ENCODE measurements at regions not wholly inside any gene's neighbourhood (a gene's known extent, or its start where the extent isn't known, plus 50 kb on each side); places are given as distances from the start of the nearest gene placed in this dataset.

DNA sequence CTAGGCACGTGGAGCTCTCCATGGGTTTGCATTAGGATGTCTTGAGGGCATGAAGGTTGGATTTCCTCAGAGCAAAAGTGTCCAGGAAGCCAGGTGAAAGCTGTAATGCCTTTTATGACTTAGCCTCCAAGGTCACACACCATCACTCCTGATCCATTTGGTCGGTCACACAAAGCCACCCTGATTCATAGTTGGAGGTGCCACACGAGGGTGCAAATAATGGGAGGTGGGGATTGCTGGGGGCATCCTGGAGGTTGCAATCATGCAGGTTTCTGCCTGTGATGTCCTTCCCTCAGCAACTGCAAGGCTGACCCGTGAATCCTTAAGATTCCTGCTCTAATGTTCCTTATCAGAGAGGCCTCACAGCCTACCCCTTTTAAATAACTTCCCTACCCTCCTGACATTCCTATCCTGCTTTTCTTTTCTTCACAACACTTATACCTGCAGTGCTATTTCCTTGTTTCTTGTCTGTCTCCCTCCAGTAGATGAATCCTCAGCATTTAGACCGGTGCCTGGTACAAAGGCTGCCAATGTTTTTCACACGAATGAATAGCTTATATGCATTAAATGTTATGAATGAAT, 97.1 kb downstream of the LIPG start:
- DNase-seq (ENCODE audit: low read depth): no peak

DNA sequence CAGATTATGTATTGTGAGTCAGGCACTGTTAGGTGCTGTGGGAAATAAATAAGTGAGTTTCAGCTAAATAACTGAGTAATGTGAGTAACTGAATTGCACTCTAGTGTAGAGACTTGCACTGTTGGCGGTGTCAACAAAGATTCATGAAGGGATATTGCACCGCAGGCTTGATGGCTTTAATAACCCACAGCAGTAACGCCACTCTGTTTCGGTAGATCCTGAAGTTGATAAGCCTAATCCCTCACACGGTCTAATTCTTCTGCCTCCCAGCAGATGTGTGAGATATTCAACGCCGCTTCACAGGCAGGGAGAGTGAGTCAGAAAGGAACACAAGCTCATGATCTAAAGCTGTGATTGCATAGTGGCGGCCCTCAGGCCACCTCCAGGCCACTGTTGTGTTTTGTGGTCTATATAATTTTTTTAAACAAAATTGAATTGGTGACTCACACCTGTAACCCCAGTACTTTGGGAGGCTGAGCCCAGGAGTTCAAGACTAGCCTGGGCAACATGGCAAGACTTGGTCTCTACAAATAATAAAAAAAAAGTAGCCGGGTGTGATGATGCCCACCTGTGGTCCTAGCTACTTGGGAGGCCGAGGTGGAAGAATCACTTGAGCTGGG, 94.3 kb downstream of the LIPG start:
- peak; percentile 93 for DNase-seq (ENCODE audit: low read depth)

DNA sequence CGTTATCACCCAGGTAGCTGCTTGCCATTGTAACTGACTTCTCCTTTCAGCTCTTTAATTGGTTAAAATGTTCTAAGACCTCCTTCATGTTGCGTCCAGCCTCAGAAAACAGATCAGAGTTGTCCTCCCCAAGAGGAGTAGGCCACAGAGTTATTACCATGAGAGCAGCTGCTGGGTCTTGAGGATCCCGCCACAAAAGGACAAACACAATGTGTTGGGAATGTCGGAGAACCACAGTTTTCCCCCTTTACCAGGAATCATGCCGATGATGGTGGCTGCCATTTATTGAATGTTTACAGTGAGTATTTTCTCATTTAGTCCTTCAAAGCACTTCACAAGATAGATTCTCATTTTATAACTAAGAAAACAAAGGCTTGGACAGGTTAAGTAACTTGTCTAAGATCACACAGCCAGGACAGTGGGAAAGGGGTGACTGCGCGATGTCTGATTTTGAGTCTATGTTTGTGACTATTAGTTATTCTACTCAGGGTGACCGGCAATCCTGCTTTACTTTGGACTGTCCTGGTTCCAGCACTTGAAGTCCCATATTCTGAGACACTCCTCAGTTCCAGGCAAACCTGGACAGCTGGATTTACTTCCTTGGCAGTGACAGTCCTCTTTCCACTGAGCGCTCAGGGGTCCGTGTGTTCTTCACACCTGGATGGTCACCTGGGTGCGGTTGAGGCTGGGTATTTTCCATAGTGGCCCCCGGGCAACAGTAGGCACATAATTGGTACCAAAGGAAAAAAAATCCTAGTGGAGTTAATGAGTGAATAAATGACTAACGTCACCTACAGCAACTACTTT, 93.6 kb downstream of the LIPG start:
- no peak for DNase-seq (ENCODE audit: low read depth)

DNA sequence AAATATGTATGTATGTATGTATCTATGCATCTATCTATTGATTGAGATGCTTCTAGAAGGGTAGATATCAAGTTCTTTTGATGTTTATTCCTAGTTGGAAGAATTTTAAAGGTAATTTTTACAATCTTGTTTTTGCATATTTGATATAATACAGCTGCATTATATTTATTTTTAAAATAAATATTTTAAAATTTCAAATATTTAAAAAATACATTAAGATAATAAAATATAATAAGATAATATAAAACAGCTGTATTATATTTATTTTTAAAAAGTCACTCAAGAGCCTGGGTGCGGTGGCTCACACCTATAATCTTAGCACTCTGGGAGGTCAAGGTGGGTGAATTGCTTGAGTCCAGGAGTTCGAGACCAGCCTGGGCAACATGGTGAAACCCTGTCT, 92.5 kb downstream of the LIPG start:
- no peak for DNase-seq (ENCODE audit: low read depth)

DNA sequence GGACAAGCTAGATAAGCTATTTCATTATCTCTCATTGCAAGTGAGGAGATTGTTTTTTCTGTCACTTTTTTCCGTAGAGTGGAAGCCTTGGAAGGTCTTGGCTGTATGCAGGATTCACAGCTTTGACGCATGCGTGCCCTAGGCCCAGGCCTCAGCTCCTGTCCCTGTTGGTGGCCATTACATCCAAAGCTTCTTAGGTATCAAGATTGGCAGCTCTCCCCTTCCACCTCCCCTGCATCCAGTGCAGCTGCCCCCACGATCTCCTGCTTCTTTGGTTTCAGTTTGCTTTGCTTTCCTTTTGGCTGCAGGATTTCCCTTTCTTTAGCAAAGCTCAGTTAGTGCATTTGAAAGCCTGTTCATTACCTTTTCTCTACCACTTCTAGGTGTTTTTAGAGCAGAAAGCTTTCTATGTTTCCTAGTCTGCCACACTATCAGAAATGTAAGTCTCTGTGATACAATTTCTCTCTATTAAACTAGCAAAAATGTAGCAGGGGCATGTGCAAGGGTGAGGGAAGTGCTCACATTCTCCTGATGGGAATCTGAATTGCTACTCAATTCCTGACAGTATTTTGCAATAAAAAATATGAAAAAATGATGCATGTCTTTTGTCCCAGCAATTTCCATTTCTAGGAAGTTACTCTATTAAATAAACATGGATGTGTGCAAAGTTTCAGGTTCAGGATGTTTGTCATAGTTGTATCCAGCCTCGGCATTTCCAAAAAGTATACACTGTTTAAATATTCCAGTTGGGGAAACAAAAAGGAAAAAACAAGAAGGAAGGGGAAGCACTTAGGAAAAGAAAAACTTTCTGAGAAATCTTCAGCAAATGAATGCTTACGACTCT, 91.2 kb downstream of the LIPG start:
- DNase-seq (ENCODE audit: low read depth): no peak

DNA sequence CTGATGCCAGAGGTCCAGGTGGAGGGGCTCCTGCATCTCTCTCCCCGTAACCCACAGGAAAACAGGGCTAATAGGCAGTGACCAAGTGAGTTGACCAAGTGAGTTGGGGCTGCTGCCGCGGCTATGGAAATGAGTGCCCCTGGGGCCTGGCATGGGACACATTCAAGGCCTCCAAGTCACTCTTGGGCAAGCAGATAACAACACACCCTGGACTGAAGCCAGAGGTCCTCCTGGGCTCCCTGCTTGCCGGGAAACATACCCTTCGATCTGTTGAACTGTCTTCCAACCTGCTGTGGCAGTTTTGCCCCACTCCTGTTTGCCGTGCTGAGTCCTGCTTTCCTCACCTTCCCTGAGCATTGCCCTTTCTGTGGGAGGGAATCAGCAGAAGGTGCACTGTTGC, 89.2 kb downstream of the LIPG start:
- no peak for DNase-seq (ENCODE audit: low read depth)

DNA sequence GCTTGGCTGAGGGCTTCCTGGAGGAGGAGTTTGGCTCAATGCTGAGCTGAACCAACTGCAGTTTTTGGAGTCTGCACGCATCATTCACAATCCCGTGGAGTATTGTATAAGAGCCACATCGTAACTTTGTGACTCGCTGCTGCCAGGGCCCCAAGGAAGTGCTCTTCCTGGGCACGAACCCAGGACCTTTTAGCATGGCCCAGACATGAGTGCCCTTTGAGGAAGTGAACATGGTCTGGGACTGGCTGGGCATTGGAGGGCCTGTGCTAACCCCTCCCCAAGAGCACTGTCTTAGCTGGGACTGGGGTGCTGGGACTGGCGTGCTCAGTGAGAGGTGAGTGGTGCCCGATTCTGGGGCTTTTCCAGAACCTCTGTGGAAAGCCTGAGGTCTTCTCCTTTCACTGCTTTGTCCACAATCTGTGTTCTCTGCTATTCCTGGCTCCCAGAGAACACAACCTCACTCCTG, 88.6 kb downstream of the LIPG start:
- no peak for DNase-seq (ENCODE audit: low read depth)

DNA sequence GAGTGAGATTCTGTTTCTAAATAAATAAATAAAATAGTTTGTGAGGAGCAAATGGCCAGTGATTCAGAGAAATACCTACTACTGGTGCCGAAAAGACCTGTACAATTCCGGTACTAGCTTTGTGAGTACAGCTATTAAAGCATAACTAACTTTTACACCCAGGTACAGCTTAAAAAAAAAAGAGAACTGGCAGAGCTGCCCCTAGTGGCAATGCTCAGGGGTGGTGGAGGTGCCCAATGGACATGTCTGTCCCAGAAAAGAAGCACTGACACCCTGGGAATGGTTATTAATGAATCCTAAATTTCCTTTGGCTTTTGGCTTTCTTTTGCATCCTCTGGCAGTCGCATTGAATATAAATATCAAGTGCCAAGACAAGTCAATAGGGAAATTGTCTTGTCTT, 87.0 kb downstream of the LIPG start:
- DNase-seq (ENCODE audit: low read depth): no peak
